OCI-LY3 (cell line): ENCODE measurements at regions not wholly inside any gene's neighbourhood (a gene's known extent, or its start where the extent isn't known, plus 50 kb on each side); places are given as distances from the start of the nearest gene placed in this dataset.

Experiments
- H2AFZ ChIP-seq: fragments of 200-600, 300-600 bp; shearing (Covaris generic); 2 replicates; pipeline ENCODE4 v1.6.0; 2014; ENCODE audit warnings: antibody characterized with exemption, low read depth, low read length
- H3K27ac ChIP-seq: fragments of 200-600, 300-600 bp; sonication (generic); 2 replicates; pipeline ENCODE4 v1.5.1; 2014; ENCODE audit warnings: mild to moderate bottlenecking, low read length, moderate library complexity, mixed read lengths
- H3K27me3 ChIP-seq: fragments of 200-600, 300-600 bp; sonication (generic); 2 replicates; pipeline ENCODE4 v1.6.1; 2014; ENCODE audit warnings: low read depth, low read length, mixed read lengths
- H3K36me3 ChIP-seq: fragments of 200-600, 300-600 bp; sonication (generic); replicated peaks from 2 replicates; pipeline ENCODE3; 2014; ENCODE audit warnings: low read depth, low read length, mixed read lengths
- H3K4me1 ChIP-seq: fragments of 300-600, 200-600 bp; sonication (generic); 2 replicates; pipeline ENCODE4 v1.6.1; 2014; ENCODE audit warnings: low read length, mixed read lengths
- H3K4me2 ChIP-seq: fragments of 200-600, 300-600 bp; sonication (generic); 2 replicates; pipeline ENCODE4 v1.6.1; 2014; ENCODE audit warnings: low read length, mixed read lengths
- H3K4me3 ChIP-seq: fragments of 300-600, 200-600 bp; sonication (generic); 2 replicates; pipeline ENCODE4 v1.5.1; 2014; ENCODE audit warnings: antibody characterized with exemption, mild to moderate bottlenecking, low read length, moderate library complexity
- H3K79me2 ChIP-seq: fragments of 300-600, 200-600 bp; shearing (Covaris generic); 2 replicates; pipeline ENCODE4 v1.6.1; 2014; ENCODE audit warnings: mild to moderate bottlenecking, low read length, mixed read lengths
- H3K9ac ChIP-seq: fragments of 300-600, 200-600 bp; shearing (Covaris generic); 2 replicates; pipeline ENCODE4 v1.6.0; 2014; ENCODE audit warnings: mild to moderate bottlenecking, low read length, moderate library complexity
- H3K9me3 ChIP-seq: fragments of 200-600, 300-600 bp; shearing (Covaris generic); 2 replicates; pipeline ENCODE4 v1.6.1; 2014; ENCODE audit warnings: low read length, mixed read lengths; ENCODE audit not compliant: insufficient read depth
- H4K20me1 ChIP-seq: fragments of 200-600, 300-600 bp; sonication (generic); 2 replicates; pipeline ENCODE4 v1.6.1; 2016; ENCODE audit warnings: low read length, mixed read lengths; ENCODE audit not compliant: insufficient read depth
- CTCF ChIP-seq: fragments of 200-600, 300-600 bp; sonication (generic); IDR thresholded peaks from 2 replicates; pipeline ENCODE4 v1.5.1; 2014; ENCODE audit warnings: antibody characterized with exemption, low read length, low read depth
- EZH2phosphoT487 ChIP-seq: fragments of 200-600 bp; shearing (Covaris generic); IDR thresholded peaks from 2 replicates; pipeline ENCODE4 v1.6.1; 2018; ENCODE audit warnings: antibody characterized with exemption, mixed run types, low read depth

GRCh38 chr4:53802500-53802899 lies 211.2 kb upstream of the LNX1 start:
- Histone ChIP-seq H3K9ac (no peak overlapping the region), H3K36me3 (no peaks in the 10 kb centered on the region), H2AFZ (no peak overlapping the region), H3K9me3 (no peaks in the 10 kb centered on the region), H3K4me3 (no peak overlapping the region), H3K4me1 (no peaks in the 10 kb centered on the region), H3K27ac (no peak overlapping the region), H4K20me1 (no peaks in the 10 kb centered on the region), H3K4me2 (no peak overlapping the region), H3K79me2 (no peaks in the 10 kb centered on the region), H3K27me3 (no peaks in the 10 kb centered on the region)
- TF ChIP-seq EZH2phosphoT487 (no peak), CTCF (no peak)

GRCh38 chr4:53801373-53801772 lies 210.1 kb upstream of the LNX1 start:
- TF ChIP-seq CTCF, result no peak
- no peak for TF ChIP-seq EZH2phosphoT487
- no peak overlapping the region for H3K9ac ChIP-seq
- H3K27me3 ChIP-seq, result no peaks in the 10 kb centered on the region
- H2AFZ ChIP-seq, result no peak overlapping the region
- no peaks in the 10 kb centered on the region for H4K20me1 ChIP-seq
- no peaks in the 10 kb centered on the region for H3K36me3 ChIP-seq
- no peak overlapping the region for H3K27ac ChIP-seq
- no peaks in the 10 kb centered on the region for H3K79me2 ChIP-seq
- no peak overlapping the region for H3K4me3 ChIP-seq
- no peak overlapping the region for H3K4me2 ChIP-seq
- H3K9me3 ChIP-seq, result no peaks in the 10 kb centered on the region
- no peaks in the 10 kb centered on the region for H3K4me1 ChIP-seq

GRCh38 chr4:53800741-53801140 lies 209.5 kb upstream of the LNX1 start:
- TF ChIP-seq CTCF (no peak), EZH2phosphoT487 (no peak)
- no peaks in the 10 kb centered on the region for H3K4me1 ChIP-seq
- no peak overlapping the region for H3K27ac ChIP-seq

GRCh38 chr4:53793096-53793495 lies 201.8 kb upstream of the LNX1 start:
- no peak overlapping the region for H3K9ac ChIP-seq
- no peak overlapping the region for H2AFZ ChIP-seq
- TF ChIP-seq CTCF, result no peak
- TF ChIP-seq EZH2phosphoT487, result no peak
- no peaks in the 10 kb centered on the region for H3K9me3 ChIP-seq
- no peaks in the 10 kb centered on the region for H3K36me3 ChIP-seq
- H3K27ac ChIP-seq, result no peak overlapping the region
- H3K4me3 ChIP-seq, result no peak overlapping the region
- H3K4me1 ChIP-seq, result no peaks in the 10 kb centered on the region
- H3K4me2 ChIP-seq, result no peak overlapping the region
- H3K27me3 ChIP-seq, result no peaks in the 10 kb centered on the region
- no peaks in the 10 kb centered on the region for H4K20me1 ChIP-seq
- H3K79me2 ChIP-seq, result no peaks in the 10 kb centered on the region

More at GRCh38 chr4:53800741-53801140, 209.5 kb upstream of the LNX1 start:
- Histone ChIP-seq H3K79me2 (no peaks in the 10 kb centered on the region), H3K27me3 (no peaks in the 10 kb centered on the region), H3K4me3 (no peak overlapping the region), H2AFZ (no peak overlapping the region), H3K36me3 (no peaks in the 10 kb centered on the region), H4K20me1 (no peaks in the 10 kb centered on the region), H3K9me3 (no peaks in the 10 kb centered on the region), H3K4me2 (no peak overlapping the region), H3K9ac (no peak overlapping the region)
